Neural cell (in vitro differentiated cells): ENCODE measurements at regions not wholly inside any gene's neighbourhood (a gene's known extent, or its start where the extent isn't known, plus 50 kb on each side); places are given as distances from the start of the nearest gene placed in this dataset.

ENCODE experiments used
- CTCF ChIP-seq: fragments of 450-650 bp; IDR thresholded peaks from 2 replicates; pipeline ENCODE4 v1.5.1; 2014; ENCODE audit warnings: antibody characterized with exemption, mild to moderate bottlenecking, moderate library complexity; ENCODE audit not compliant: poor library complexity, severe bottlenecking
- EP300 ChIP-seq: fragments of 450-650 bp; conservative IDR thresholded peaks from 2 replicates; pipeline ENCODE4 v1.6.1; 2014; ENCODE audit warnings: antibody characterized with exemption, mild to moderate bottlenecking, moderate library complexity; ENCODE audit not compliant: poor library complexity, severe bottlenecking
- EZH2 ChIP-seq: fragments of 200-600, 300-800 bp; shearing (Covaris generic), sonication (generic); IDR thresholded peaks from 2 replicates; pipeline ENCODE4 v1.6.1; 2014; ENCODE audit warnings: antibody characterized with exemption, low read length, borderline replicate concordance, mild to moderate bottlenecking; ENCODE audit not compliant: insufficient read depth, poor library complexity, severe bottlenecking
- POLR2AphosphoS5 ChIP-seq: IDR thresholded peaks from 2 replicates; pipeline ENCODE4 v1.6.1; 2012
- RAD21 ChIP-seq: fragments of 450-650 bp; conservative IDR thresholded peaks from 2 replicates; pipeline ENCODE4 v1.6.1; 2014; ENCODE audit warnings: antibody characterized with exemption, mild to moderate bottlenecking, moderate library complexity
- TAF1 ChIP-seq: IDR thresholded peaks from 2 replicates; pipeline ENCODE4 v1.6.1; 2012; ENCODE audit warnings: low read depth

GRCh38 chr5:30501065-30501464, 692.4 kb upstream of the CDH6 start:
- TF ChIP-seq CTCF (no peak), RAD21 (no peak), POLR2AphosphoS5 (no peak), TAF1 (no peak), EZH2 (no peak), EP300 (no peak)
